Kidney (tissue), 13 donors: ENCODE measurements at regions not wholly inside any gene's neighbourhood (a gene's known extent, or its start where the extent isn't known, plus 50 kb on each side); places are given as distances from the start of the nearest gene placed in this dataset.

ENCODE experiments used
- DNase-seq, 5 donors: peaks; one replicate each; pipeline ENCODE4 v3.0.0-alpha.2; 2013 to 2020
- FAIRE-seq: peaks from 2 replicates; lab custom pipeline; 2012; peaks lifted over from hg19 to GRCh38; lab: Jason Lieb, UNC
- H3K27ac ChIP-seq, 2 donors: one replicate each; pipeline ENCODE4 v1.7.0; 2013; ENCODE audit warnings: low read depth in 2 of 2, low read length in 2 of 2, inconsistent platforms in 1 of 2
- H3K27me3 ChIP-seq: one replicate; pipeline ENCODE4 v1.7.1; 2013; ENCODE audit warnings: low read length, inconsistent platforms; ENCODE audit not compliant: control insufficient read depth, insufficient read depth
- H3K36me3 ChIP-seq, 3 donors: one replicate each; pipeline versions ENCODE4 v1.7.0 to v1.7.1; 2013; ENCODE audit warnings: low read length in 3 of 3, control low read depth in 1 of 3, inconsistent platforms in 1 of 3; ENCODE audit not compliant: insufficient read depth in 3 of 3, control insufficient read depth in 2 of 3
- H3K4me1 ChIP-seq, 3 donors: one replicate each; pipeline versions ENCODE4 v1.7.0 to v1.7.1; 2013; ENCODE audit warnings: low read length in 3 of 3, inconsistent platforms in 1 of 3, low read depth in 1 of 3; ENCODE audit not compliant: control insufficient read depth in 2 of 3, insufficient read depth in 2 of 3
- H3K4me3 ChIP-seq, 3 donors: one replicate each; pipeline versions ENCODE4 v1.7.0 to v1.8.1; 2013; ENCODE audit warnings: low read length in 3 of 3, control low read depth in 1 of 3, inconsistent platforms in 1 of 3
- H3K9ac ChIP-seq, 3 donors: one replicate each; pipeline versions ENCODE4 v1.7.0 to v1.7.1; 2013; ENCODE audit warnings: low read length in 3 of 3, control low read depth in 1 of 3, inconsistent platforms in 1 of 3
- H3K9me3 ChIP-seq, 3 donors: one replicate each; pipeline versions ENCODE4 v1.7.0 to v1.7.1; 2013; ENCODE audit warnings: low read length in 3 of 3, control low read depth in 1 of 3, inconsistent platforms in 1 of 3; ENCODE audit not compliant: control insufficient read depth in 2 of 3, insufficient read depth in 1 of 3
- intact Hi-C: fragments of 100-400 bp; cut with DNase I; formaldehyde crosslinking; loops from one replicate; pipeline ENCODE4 v1.11.1; 2022
- TF ChIP-seq, protein P1 (sequence below): IDR thresholded peaks from 3 replicates; pipeline ENCODE4 v1.5.1; 2012; ENCODE audit warnings: mild to moderate bottlenecking, moderate library complexity, borderline replicate concordance; ENCODE audit not compliant: insufficient read depth; ENCODE audit errors: extremely low read depth
- donor health status: control.
- donor health status: control.
- donor health status: control.
- donor health status: control.
- donor health status: control.
- donor health status: DM: yes; HTN: yes; CAD: no.
- donor health status: Normal renal cell carcinoma (clear cell type).

GRCh38 chr17:69945698-69946185 lies 129.3 kb upstream of the KCNJ16 start:
- Histone ChIP-seq H3K9ac (no peak overlapping the region), H3K36me3 (no peaks in the 10 kb centered on the region), H3K27ac (no peak overlapping the region), H3K27me3 (no peaks in the 10 kb centered on the region), H3K4me3 (no peak overlapping the region), H3K4me1 (no peaks in the 10 kb centered on the region), H3K9me3 (no peaks in the 10 kb centered on the region)
- TF ChIP-seq, protein P1, sequence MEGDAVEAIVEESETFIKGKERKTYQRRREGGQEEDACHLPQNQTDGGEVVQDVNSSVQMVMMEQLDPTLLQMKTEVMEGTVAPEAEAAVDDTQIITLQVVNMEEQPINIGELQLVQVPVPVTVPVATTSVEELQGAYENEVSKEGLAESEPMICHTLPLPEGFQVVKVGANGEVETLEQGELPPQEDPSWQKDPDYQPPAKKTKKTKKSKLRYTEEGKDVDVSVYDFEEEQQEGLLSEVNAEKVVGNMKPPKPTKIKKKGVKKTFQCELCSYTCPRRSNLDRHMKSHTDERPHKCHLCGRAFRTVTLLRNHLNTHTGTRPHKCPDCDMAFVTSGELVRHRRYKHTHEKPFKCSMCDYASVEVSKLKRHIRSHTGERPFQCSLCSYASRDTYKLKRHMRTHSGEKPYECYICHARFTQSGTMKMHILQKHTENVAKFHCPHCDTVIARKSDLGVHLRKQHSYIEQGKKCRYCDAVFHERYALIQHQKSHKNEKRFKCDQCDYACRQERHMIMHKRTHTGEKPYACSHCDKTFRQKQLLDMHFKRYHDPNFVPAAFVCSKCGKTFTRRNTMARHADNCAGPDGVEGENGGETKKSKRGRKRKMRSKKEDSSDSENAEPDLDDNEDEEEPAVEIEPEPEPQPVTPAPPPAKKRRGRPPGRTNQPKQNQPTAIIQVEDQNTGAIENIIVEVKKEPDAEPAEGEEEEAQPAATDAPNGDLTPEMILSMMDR = no peak
- intact Hi-C loops = no loop called here
- no peak for FAIRE-seq
- DNase-seq = no peak

GRCh38 chr17:69947027-69947759 lies 127.8 kb upstream of the KCNJ16 start:
- FAIRE-seq (no peak), DNase-seq (no peak)
- TF ChIP-seq, protein P1 = no peak
- intact Hi-C loops = no loop called here
- Histone ChIP-seq H3K4me1 (no peaks in the 10 kb centered on the region), H3K4me3 (no peak overlapping the region), H3K27ac (no peak overlapping the region), H3K9ac (no peak overlapping the region), H3K27me3 (no peaks in the 10 kb centered on the region), H3K9me3 (no peaks in the 10 kb centered on the region), H3K36me3 (no peaks in the 10 kb centered on the region)

DNA sequence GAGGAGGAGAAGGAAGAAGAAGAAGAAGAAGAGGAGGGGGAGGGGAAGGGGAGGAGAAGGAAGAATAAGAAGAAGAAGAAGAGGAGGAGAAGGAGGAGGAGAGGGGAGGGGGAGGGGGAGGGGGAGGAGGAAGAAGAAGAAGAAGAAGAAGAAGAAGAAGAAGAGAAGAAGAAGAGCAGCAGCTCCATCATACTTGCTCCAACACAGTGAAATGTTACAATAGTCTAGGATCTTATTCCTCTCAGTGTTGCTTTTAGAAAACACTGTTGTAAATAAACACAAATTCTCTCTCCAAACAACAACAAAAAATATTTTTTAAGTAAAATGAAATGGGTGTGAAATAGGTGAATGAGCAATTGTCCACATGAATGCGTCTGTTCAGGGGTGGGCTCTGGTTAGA lies 126.6 kb upstream of the KCNJ16 start:
- TF ChIP-seq, protein P1 = no peak
- H3K36me3 ChIP-seq = no peaks in the 10 kb centered on the region
- H3K27ac ChIP-seq = no peak overlapping the region
- H3K9me3 ChIP-seq = no peaks in the 10 kb centered on the region
- FAIRE-seq (no peak), DNase-seq (no peak)
- no peak overlapping the region for H3K9ac ChIP-seq
- H3K4me1 ChIP-seq = no peaks in the 10 kb centered on the region
- intact Hi-C loops = no loop called here
- no peaks in the 10 kb centered on the region for H3K27me3 ChIP-seq
- no peak overlapping the region for H3K4me3 ChIP-seq
